ENCODE measurements at regions not wholly inside any gene's neighbourhood (a gene's known extent, or its start where the extent isn't known, plus 50 kb on each side); places are given as distances from the start of the nearest gene placed in this dataset.

DNA sequence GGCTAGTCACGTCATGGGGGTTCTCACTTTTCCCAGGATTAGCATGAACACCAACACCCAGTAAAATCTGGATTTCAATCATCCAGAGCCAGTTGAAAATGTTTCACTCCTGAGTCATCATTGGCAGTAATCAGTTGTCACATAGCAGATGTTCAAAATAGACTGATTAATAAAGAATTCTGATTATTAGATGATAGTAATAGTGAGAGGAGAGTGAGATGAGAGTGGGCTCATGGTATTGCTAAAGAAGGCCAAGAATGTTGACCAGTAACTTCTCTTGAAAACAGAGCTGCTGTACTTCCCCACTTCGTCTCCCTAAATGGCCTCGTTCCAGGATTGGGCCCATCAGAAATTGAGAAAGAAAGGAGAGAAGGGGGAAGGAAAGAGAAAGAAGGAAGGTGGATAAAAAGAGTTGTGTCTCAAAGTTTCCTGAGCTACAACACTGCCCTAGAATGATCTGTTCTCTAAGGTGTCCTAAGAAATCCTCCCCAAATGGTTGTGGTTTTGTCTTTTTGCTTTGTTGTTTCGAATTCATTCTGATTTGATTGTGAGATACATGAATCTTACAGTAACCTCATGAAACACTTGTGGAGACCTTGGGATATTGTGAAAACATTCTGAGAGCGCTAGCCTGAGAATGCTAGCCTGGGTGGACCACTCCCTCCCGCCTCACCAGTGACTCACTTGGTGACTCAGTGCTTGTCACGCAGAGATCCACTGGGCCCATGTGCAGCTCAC lies 502.2 kb upstream of the JARID2 start:
- DNase-seq (ENCODE audit: low spot score) = peak; percentile 80
- 74% methylated on average over 7 of the region's 7 CpGs for WGBS (ENCODE audit: low lambda C conversion rate, missing lambda C conversion rate)
- no peaks in the 10 kb centered on the region for H4K20me1 ChIP-seq (ENCODE audit: insufficient read depth, poor library complexity, severe bottlenecking)
- H3K27ac ChIP-seq = peak overlapping the region; percentile 86
- H2AFZ ChIP-seq = no peak overlapping the region
- H3K79me2 ChIP-seq = no peaks in the 10 kb centered on the region
- H3K4me1 ChIP-seq (ENCODE audit: insufficient read depth) = peaks cover 7% of the 10 kb centered on the region
- no peak overlapping the region for H3K4me2 ChIP-seq
- no peaks in the 10 kb centered on the region for H3K27me3 ChIP-seq
- TF ChIP-seq EZH2 (IDR thresholded peaks at IDR 0.05; ENCODE audit: borderline replicate concordance) (no peak), EZH2phosphoT487 (IDR thresholded peaks at IDR 0.05; ENCODE audit: low read depth, severe bottlenecking, unreplicated experiment) (no peak)
- TF ChIP-seq, protein P1, sequence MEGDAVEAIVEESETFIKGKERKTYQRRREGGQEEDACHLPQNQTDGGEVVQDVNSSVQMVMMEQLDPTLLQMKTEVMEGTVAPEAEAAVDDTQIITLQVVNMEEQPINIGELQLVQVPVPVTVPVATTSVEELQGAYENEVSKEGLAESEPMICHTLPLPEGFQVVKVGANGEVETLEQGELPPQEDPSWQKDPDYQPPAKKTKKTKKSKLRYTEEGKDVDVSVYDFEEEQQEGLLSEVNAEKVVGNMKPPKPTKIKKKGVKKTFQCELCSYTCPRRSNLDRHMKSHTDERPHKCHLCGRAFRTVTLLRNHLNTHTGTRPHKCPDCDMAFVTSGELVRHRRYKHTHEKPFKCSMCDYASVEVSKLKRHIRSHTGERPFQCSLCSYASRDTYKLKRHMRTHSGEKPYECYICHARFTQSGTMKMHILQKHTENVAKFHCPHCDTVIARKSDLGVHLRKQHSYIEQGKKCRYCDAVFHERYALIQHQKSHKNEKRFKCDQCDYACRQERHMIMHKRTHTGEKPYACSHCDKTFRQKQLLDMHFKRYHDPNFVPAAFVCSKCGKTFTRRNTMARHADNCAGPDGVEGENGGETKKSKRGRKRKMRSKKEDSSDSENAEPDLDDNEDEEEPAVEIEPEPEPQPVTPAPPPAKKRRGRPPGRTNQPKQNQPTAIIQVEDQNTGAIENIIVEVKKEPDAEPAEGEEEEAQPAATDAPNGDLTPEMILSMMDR (IDR thresholded peaks at IDR 0.05; ENCODE audit: poor library complexity) = no peak
- H3K9me2 ChIP-seq (replicated peaks; ENCODE audit: insufficient read depth) = no peaks in the 10 kb centered on the region
- no peaks in the 10 kb centered on the region for H3K9me3 ChIP-seq (ENCODE audit: low read depth)
- H3K4me3 ChIP-seq = no peak overlapping the region
- no peaks in the 10 kb centered on the region for H3K36me3 ChIP-seq (replicated peaks; ENCODE audit: insufficient read depth, low read depth)

DNA sequence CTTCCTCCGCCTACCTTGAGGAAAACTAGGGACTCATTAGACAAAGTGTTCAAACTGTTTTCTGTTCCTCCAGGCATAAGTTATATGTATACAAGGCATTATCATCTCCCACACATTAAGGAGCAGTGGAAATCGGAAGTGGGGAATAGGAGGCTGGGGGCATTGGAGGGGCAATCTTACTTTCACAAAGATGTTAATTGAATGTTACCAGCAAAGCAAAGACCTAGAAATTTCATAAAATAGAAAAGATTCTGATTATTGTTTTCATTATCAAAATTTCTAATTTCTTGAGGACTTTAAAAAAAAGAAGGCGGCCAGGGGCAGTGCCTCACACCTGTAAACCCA lies 501.7 kb upstream of the JARID2 start:
- TF ChIP-seq, protein P1 (IDR thresholded peaks at IDR 0.05; ENCODE audit: poor library complexity) = no peak
- TF ChIP-seq EZH2 (IDR thresholded peaks at IDR 0.05; ENCODE audit: borderline replicate concordance) (no peak), EZH2phosphoT487 (IDR thresholded peaks at IDR 0.05; ENCODE audit: low read depth, severe bottlenecking, unreplicated experiment) (no peak)
- H3K79me2 ChIP-seq = no peaks in the 10 kb centered on the region
- peak overlapping the region; percentile 73 for H3K27ac ChIP-seq
- H3K9me2 ChIP-seq (replicated peaks; ENCODE audit: insufficient read depth) = no peaks in the 10 kb centered on the region
- no peaks in the 10 kb centered on the region for H3K36me3 ChIP-seq (replicated peaks; ENCODE audit: insufficient read depth, low read depth)
- H3K9me3 ChIP-seq (ENCODE audit: low read depth) = no peaks in the 10 kb centered on the region
- H3K4me1 ChIP-seq (ENCODE audit: insufficient read depth) = peaks cover 7% of the 10 kb centered on the region
- no peaks in the 10 kb centered on the region for H4K20me1 ChIP-seq (ENCODE audit: insufficient read depth, poor library complexity, severe bottlenecking)
- no peaks in the 10 kb centered on the region for H3K27me3 ChIP-seq
- H2AFZ ChIP-seq = no peak overlapping the region
- no peak for DNase-seq (ENCODE audit: low spot score)
- H3K4me2 ChIP-seq = no peak overlapping the region
- 90% methylated on average over 3 of the region's 3 CpGs for WGBS (ENCODE audit: low lambda C conversion rate, missing lambda C conversion rate)
- H3K4me3 ChIP-seq = no peak overlapping the region

DNA sequence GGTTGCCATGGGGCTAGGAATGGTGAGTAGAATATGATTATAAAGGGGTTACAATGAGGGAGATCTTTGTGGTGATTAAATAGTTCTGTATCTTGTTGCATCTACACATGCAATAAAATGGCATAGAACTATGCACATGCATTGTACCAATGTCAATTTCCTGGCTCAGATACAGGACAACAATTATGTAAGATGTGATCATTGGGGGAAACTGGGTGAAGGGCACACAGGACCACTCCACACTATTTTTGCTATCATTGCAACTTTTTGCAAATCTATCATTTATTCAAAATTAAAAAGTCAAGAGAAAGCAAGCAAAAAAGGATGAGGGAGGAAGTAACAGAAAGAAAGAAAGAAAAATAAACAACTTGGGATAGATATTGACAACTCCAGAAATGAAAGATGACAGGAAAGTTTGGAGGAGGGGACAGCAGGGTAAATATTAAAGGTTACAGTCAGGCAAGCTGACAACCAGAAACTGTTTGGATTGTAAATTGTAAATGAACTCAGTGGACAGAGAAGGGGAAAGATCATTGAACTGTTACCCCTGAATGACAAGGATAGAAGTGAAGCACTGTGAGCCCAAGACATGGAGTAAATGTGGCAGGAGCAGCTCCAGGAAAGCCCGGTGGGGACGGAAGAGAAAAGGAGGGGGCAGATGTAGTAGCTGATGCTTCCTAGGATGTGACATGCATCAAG lies 499.6 kb upstream of the JARID2 start:
- Histone ChIP-seq H3K36me3 (replicated peaks; ENCODE audit: insufficient read depth, low read depth) (no peaks in the 10 kb centered on the region), H3K9me2 (replicated peaks; ENCODE audit: insufficient read depth) (no peaks in the 10 kb centered on the region), H2AFZ (no peak overlapping the region), H4K20me1 (ENCODE audit: insufficient read depth, poor library complexity, severe bottlenecking) (no peaks in the 10 kb centered on the region), H3K4me2 (no peak overlapping the region), H3K27me3 (no peaks in the 10 kb centered on the region), H3K4me3 (no peak overlapping the region), H3K27ac (no peak overlapping the region), H3K9me3 (ENCODE audit: low read depth) (no peaks in the 10 kb centered on the region), H3K4me1 (ENCODE audit: insufficient read depth) (peaks cover 7% of the 10 kb centered on the region), H3K79me2 (no peaks in the 10 kb centered on the region)
- WGBS (ENCODE audit: low lambda C conversion rate, missing lambda C conversion rate) = 88% methylated on average over 2 of the region's 2 CpGs
- TF ChIP-seq EZH2phosphoT487 (IDR thresholded peaks at IDR 0.05; ENCODE audit: low read depth, severe bottlenecking, unreplicated experiment) = no peak
- TF ChIP-seq, protein P1 (IDR thresholded peaks at IDR 0.05; ENCODE audit: poor library complexity) = no peak
- DNase-seq (ENCODE audit: low spot score) = no peak
